ENCODE measurements at regions not wholly inside any gene's neighbourhood (a gene's known extent, or its start where the extent isn't known, plus 50 kb on each side); places are given as distances from the start of the nearest gene placed in this dataset.
"Not testable (repeated sequence)": the region's sequence is repeated elsewhere in the genome, so short reads cannot be mapped to it uniquely, and the experiment has no call there.

DNA sequence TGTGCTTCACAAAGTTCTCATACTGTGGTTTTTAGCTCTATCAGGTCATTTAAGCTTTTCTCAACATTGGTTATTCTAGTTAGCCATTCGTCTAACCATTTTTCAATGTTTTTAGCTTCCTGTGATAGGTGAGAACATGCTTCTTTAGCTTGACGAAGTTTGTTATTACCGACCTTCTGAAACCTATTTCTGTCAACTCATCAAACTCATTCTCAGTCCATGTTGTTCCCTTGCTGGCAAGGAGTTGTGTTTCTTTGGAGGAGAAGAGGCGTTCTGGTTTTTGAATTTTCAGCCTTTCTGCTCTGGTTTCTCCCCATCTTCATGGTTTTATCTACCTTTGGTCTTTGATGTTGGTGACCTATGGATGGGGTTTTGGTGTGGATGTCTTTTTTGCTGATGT is 120.9 kb downstream of the NFKBIZ start:
- no peaks in the 10 kb centered on the region for H3K9me3 ChIP-seq
- H3K4me1 ChIP-seq = no peaks in the 10 kb centered on the region
- no peak overlapping the region for H3K4me3 ChIP-seq
- intact Hi-C loops (cut with DNase I) = no loop called here
- H3K9ac ChIP-seq (ENCODE audit: low read depth in 2 of 2, low read length in 2 of 2) = no peak overlapping the region
- no peak overlapping the region for H3K27ac ChIP-seq
- TF ChIP-seq, protein P1, sequence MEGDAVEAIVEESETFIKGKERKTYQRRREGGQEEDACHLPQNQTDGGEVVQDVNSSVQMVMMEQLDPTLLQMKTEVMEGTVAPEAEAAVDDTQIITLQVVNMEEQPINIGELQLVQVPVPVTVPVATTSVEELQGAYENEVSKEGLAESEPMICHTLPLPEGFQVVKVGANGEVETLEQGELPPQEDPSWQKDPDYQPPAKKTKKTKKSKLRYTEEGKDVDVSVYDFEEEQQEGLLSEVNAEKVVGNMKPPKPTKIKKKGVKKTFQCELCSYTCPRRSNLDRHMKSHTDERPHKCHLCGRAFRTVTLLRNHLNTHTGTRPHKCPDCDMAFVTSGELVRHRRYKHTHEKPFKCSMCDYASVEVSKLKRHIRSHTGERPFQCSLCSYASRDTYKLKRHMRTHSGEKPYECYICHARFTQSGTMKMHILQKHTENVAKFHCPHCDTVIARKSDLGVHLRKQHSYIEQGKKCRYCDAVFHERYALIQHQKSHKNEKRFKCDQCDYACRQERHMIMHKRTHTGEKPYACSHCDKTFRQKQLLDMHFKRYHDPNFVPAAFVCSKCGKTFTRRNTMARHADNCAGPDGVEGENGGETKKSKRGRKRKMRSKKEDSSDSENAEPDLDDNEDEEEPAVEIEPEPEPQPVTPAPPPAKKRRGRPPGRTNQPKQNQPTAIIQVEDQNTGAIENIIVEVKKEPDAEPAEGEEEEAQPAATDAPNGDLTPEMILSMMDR (IDR thresholded peaks at IDR 0.05) = no peak
- H3K27me3 ChIP-seq = no peaks in the 10 kb centered on the region
- no peak for DNase-seq
- H3K36me3 ChIP-seq = no peaks in the 10 kb centered on the region

DNA sequence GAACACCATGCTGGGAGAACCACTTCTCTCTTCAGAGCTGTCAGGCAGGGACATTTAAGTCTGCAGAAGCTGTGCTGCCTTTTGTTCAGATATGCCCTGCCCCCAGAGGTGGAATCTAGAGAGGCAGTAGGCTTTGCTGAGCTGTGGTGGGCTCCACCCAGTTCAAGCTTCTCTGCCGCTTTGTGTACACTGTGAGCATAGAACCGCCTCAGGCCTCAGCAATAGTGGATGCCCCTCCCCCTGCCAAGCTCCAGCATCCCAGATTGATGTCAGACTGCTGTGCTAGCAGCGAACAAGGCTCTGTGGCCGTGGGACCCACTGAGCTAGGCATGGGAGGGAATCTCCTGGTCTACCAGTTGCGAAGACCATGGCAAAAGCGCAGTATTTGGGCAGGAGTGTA is 121.6 kb downstream of the NFKBIZ start:
- TF ChIP-seq, protein P1 (IDR thresholded peaks at IDR 0.05) = no peak
- DNase-seq = no peak
- H3K4me1 ChIP-seq = no peaks in the 10 kb centered on the region
- H3K9me3 ChIP-seq = no peaks in the 10 kb centered on the region
- no peaks in the 10 kb centered on the region for H3K36me3 ChIP-seq
- H3K27me3 ChIP-seq = no peaks in the 10 kb centered on the region
- H3K9ac ChIP-seq (ENCODE audit: low read depth in 2 of 2, low read length in 2 of 2) = no peak overlapping the region
- intact Hi-C loops (cut with DNase I) = no loop called here
- H3K4me3 ChIP-seq = no peak overlapping the region
- no peak overlapping the region for H3K27ac ChIP-seq

DNA sequence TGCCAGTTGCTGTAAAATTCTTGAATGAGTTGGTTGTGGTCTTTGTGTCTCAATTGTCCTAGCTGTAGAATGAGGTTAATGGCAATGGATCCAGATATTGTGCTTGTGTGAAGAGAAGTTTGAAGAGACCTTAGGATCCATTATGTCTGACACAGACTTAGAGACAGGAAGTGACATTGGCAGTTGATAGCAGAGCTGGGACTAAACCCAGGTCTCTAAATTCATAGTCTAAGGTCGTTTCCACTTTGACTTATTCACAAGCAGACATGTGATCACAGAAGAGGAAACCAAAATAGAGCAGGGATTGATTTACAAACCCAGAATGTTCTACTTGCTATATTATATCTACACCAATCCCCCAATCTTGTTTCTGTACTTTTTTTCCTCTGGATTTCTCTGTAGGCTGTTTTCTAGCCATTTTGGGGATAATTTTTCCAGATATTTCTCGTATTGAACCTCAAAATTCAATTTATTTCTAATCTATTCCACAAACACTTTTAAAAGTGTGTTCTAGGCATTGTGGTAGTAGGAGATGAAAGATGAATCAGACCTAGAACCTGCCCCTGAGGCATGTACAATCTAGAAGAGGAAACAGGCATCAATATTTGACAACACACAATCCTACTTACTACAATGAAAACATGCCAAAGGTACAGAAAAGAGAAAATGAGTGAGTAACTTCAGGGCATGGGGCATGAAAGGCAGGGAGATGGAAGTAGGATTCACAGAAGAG is 123.3 kb downstream of the NFKBIZ start:
- Histone ChIP-seq H3K36me3 (no peaks in the 10 kb centered on the region), H3K4me1 (no peaks in the 10 kb centered on the region), H3K27ac (no peak overlapping the region), H3K9ac (ENCODE audit: low read depth in 2 of 2, low read length in 2 of 2) (no peak overlapping the region), H3K27me3 (no peaks in the 10 kb centered on the region), H3K9me3 (no peaks in the 10 kb centered on the region), H3K4me3 (no peak overlapping the region)
- no peak for DNase-seq
- intact Hi-C loops (cut with DNase I) = no loop called here
- TF ChIP-seq, protein P1 (IDR thresholded peaks at IDR 0.05) = no peak

DNA sequence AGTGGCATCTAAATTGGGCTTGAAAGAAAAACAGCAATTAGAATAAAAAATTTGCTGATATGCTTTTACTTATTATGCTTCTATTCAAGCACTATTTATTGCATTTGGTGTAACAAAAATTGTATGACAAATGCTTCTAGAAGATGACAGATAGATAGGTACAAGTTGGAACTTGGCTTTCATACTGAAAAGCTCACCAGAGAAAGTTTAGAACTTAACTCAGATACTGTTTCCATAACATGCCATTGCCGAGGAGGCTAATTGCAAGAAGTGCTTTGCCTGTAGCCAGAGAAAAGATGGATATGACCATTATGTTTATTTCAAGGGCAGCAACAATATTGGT is 123.8 kb downstream of the NFKBIZ start:
- no peaks in the 10 kb centered on the region for H3K4me1 ChIP-seq
- H3K27me3 ChIP-seq = no peaks in the 10 kb centered on the region
- no peak for DNase-seq
- no peak overlapping the region for H3K4me3 ChIP-seq
- intact Hi-C loops (cut with DNase I) = no loop called here
- no peaks in the 10 kb centered on the region for H3K9me3 ChIP-seq
- no peak overlapping the region for H3K27ac ChIP-seq
- H3K9ac ChIP-seq (ENCODE audit: low read depth in 2 of 2, low read length in 2 of 2) = no peak overlapping the region
- TF ChIP-seq, protein P1 (IDR thresholded peaks at IDR 0.05) = no peak
- H3K36me3 ChIP-seq = no peaks in the 10 kb centered on the region

DNA sequence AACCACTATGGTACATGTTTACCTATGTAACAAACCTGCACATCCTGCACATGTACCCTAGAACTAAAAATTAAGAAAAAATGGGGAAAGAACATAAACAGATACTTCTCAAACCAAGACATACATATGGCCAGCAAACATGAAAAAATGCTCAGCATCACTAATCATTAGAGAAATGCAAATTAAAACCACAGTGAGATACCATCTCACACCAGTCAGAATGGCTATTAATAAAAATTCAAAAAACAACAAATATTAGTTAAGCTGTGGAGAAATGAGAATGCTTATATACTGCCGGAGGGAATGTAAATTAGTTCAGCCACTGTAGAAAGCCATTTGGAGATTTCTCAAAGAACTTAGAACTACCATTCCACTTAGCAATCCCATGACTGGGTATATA is 126.1 kb downstream of the NFKBIZ start:
- H3K27ac ChIP-seq; intact Hi-C loops (cut with DNase I); H3K4me3 ChIP-seq; H3K36me3 ChIP-seq; H3K9ac ChIP-seq (ENCODE audit: low read depth in 2 of 2, low read length in 2 of 2); H3K27me3 ChIP-seq; DNase-seq; H3K9me3 ChIP-seq; H3K4me1 ChIP-seq: not testable (repeated sequence)

DNA sequence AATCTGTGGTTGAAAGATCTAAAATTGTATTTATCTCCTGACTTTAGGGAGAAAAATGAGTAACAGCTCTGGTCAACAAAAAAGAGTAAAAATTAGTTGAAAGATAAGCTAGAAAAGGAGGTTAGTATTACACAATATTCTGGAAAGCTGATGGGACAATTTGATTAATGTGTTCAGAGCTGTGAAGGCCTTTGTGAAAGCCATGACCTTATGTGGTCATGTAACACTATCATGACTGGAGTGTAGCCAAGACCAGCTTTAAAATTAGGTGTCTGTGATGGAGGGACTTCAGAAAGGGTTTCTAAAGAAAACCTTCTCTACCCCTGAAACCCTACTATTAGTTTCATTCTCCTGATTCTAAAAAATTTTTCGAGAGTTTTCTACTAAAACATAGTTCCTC is 127.2 kb downstream of the NFKBIZ start:
- no peak overlapping the region for H3K27ac ChIP-seq
- H3K9me3 ChIP-seq = no peaks in the 10 kb centered on the region
- no peak overlapping the region for H3K4me3 ChIP-seq
- intact Hi-C loops (cut with DNase I) = no loop called here
- TF ChIP-seq, protein P1 (IDR thresholded peaks at IDR 0.05) = no peak
- no peak for DNase-seq
- no peaks in the 10 kb centered on the region for H3K27me3 ChIP-seq
- no peak overlapping the region for H3K9ac ChIP-seq (ENCODE audit: low read depth in 2 of 2, low read length in 2 of 2)
- no peaks in the 10 kb centered on the region for H3K4me1 ChIP-seq
- no peaks in the 10 kb centered on the region for H3K36me3 ChIP-seq
